PC-9 (cell line): ENCODE measurements at regions not wholly inside any gene's neighbourhood (a gene's known extent, or its start where the extent isn't known, plus 50 kb on each side); places are given as distances from the start of the nearest gene placed in this dataset.

Source experiments
- BruUV-seq: library from RNA; stranded (reverse); fragments of 400-500 nt; replicated peaks from 2 replicates; lab custom pipeline; 2021; lab: Mats Ljungman, UMichigan
- CTCF ChIA-PET: fragments of 300-600 bp; sonication (Branson Sonifier 250); formaldehyde crosslinking; loops from one replicate; lab custom pipeline; 2022; ENCODE audit warnings: antibody characterized with exemption; lab: Charles Lee
- POLR2A ChIA-PET: fragments of 300-600 bp; sonication (Branson Sonifier 250); formaldehyde crosslinking; loops from one replicate; lab custom pipeline; 2022; ENCODE audit warnings: antibody characterized with exemption; ENCODE audit not compliant: unreplicated experiment; lab: Charles Lee
- DNase-seq, 2 experiments: peaks; one replicate each; pipeline versions ENCODE4 v3.0.0 to v3.0.0-alpha.2; 2015 to 2022; ENCODE audit warnings: mixed read lengths in 1 of 2
- H2AFZ ChIP-seq: fragments of 200-600 bp; sonication (generic); 2 replicates; pipeline ENCODE4 v1.8.1; 2017; ENCODE audit warnings: antibody characterized with exemption
- H3F3A ChIP-seq: fragments of 200-600 bp; sonication (generic); 2 replicates; pipeline ENCODE4 v1.8.1; 2017; ENCODE audit warnings: antibody characterized with exemption, mild to moderate bottlenecking, low read depth; ENCODE audit not compliant: insufficient read depth
- H3K27ac ChIP-seq: fragments of 200-600 bp; sonication (generic); 2 replicates; pipeline ENCODE4 v1.6.1; 2016; ENCODE audit warnings: mixed run types
- H3K27me3 ChIP-seq: fragments of 200-600 bp; sonication (generic); 2 replicates; pipeline ENCODE4 v1.6.1; 2016; ENCODE audit warnings: low read depth, mixed run types; ENCODE audit not compliant: insufficient read depth
- H3K36me3 ChIP-seq: fragments of 200-600 bp; sonication (generic); 2 replicates; pipeline ENCODE4 v1.6.1; 2016; ENCODE audit warnings: low read depth, mixed run types
- H3K4me1 ChIP-seq: fragments of 200-600 bp; sonication (generic); replicated peaks from 2 replicates; pipeline ENCODE4 v1.6.1; 2016; ENCODE audit warnings: mixed run types; ENCODE audit not compliant: insufficient read depth
- H3K4me2 ChIP-seq: fragments of 200-600 bp; sonication (generic); 2 replicates; pipeline ENCODE4 v1.6.1; 2017; ENCODE audit warnings: mixed run types
- H3K4me3 ChIP-seq: fragments of 200-600 bp; sonication (generic); 2 replicates; pipeline ENCODE4 v1.6.1; 2016; ENCODE audit warnings: mixed run types
- H3K79me2 ChIP-seq: fragments of 200-600 bp; sonication (generic); 2 replicates; pipeline ENCODE4 v1.6.1; 2017; ENCODE audit warnings: low read depth, mixed run types
- H3K9me2 ChIP-seq: fragments of 200-600 bp; sonication (generic); 2 replicates; pipeline ENCODE4 v1.8.1; 2017; ENCODE audit warnings: mild to moderate bottlenecking; ENCODE audit not compliant: insufficient read depth
- H3K9me3 ChIP-seq: fragments of 200-600 bp; sonication (generic); 2 replicates; pipeline ENCODE4 v1.8.1; 2016; ENCODE audit warnings: low read depth; ENCODE audit not compliant: insufficient read depth
- H4K20me1 ChIP-seq: fragments of 200-600 bp; sonication (generic); 2 replicates; pipeline ENCODE4 v1.8.1; 2017; ENCODE audit not compliant: insufficient read depth
- CTCF ChIP-seq: fragments of 200-600 bp; sonication (generic); conservative IDR thresholded peaks from 2 replicates; pipeline ENCODE4 v1.6.1; 2017; ENCODE audit warnings: mixed run types, antibody characterized with exemption, mild to moderate bottlenecking, moderate library complexity
- EZH2 ChIP-seq: fragments of 200-600 bp; sonication (generic); IDR thresholded peaks from 2 replicates; pipeline ENCODE4 v1.8.0; 2017; ENCODE audit warnings: antibody characterized with exemption, low read depth
- intact Hi-C: fragments of 100-400 bp; cut with micrococcal nuclease; formaldehyde crosslinking; loops from one replicate; pipeline ENCODE4 v1.10.0; 2022; ENCODE audit not compliant: unreplicated experiment

DNA sequence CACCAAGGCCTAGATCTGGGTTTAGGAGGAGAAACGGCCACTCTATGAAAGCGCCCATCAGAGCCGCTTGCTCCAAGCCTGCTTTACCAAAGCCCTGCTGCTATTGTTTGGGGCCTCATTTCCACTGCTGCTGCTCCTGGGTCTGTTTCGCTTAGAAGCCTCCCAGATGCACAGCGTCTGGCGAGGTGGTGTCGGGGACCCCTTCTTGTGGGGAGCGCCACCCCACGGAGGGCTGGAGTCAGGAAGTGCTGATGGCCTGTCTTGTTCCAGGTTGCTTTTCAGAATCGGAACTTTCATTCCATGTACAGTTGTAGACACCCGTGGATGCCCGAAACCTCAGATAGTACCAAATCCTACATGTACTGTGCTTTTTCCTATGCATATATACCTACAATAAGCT, 204.9 kb upstream of the TWIST2 start:
- intact Hi-C loops, result no loop called here
- no peaks in the 10 kb centered on the region for H3K9me2 ChIP-seq
- peaks cover 22% of the 10 kb centered on the region for H3K27me3 ChIP-seq
- ChIA-PET CTCF (no interaction called here), POLR2A (no interaction called here)
- no peak overlapping the region for H3K4me2 ChIP-seq
- no peaks in the 10 kb centered on the region for H4K20me1 ChIP-seq
- no TSS peak for BruUV-seq
- no peaks in the 10 kb centered on the region for H3K9me3 ChIP-seq
- peaks cover 8% of the 10 kb centered on the region; the same call in 1 of the 2 replicates for H3F3A ChIP-seq
- H3K36me3 ChIP-seq, result no peaks in the 10 kb centered on the region
- no peak for DNase-seq
- H3K4me1 ChIP-seq, result peaks cover 30% of the 10 kb centered on the region
- no peak overlapping the region for H3K27ac ChIP-seq
- no peak overlapping the region for H2AFZ ChIP-seq
- no peak for TF ChIP-seq CTCF
- TF ChIP-seq EZH2, result no peak
- no peak overlapping the region for H3K4me3 ChIP-seq
- H3K79me2 ChIP-seq, result no peaks in the 10 kb centered on the region

DNA sequence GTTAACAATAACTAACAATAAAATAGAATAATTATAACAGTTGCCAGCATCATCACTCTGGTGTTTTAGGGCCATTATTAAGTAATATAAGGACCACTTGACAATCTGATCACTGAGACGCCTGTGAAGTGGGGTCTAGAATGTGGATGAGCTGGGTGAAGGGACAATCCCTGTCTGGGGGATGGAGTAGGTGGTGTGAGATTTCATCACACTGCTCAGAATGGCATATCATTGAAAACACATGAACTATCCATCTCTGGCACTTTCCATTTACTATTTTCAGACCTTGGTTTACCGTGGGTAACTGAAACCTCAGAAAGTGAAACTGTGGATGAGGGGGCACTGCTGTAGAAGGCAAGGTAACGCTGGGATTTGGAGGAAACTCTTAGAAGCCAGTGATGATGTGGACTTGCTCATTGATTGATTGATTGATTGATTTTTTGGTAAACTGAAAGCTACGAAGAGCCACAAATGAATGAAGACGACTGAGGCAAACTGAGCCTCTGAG, 204.4 kb upstream of the TWIST2 start:
- no peak for DNase-seq
- H2AFZ ChIP-seq, result no peak overlapping the region
- peaks cover 8% of the 10 kb centered on the region; the same call in 1 of the 2 replicates for H3F3A ChIP-seq
- H3K9me2 ChIP-seq, result no peaks in the 10 kb centered on the region
- BruUV-seq, result TSS peak; percentile 16
- H3K79me2 ChIP-seq, result no peaks in the 10 kb centered on the region
- intact Hi-C loops, result no loop called here
- no peak overlapping the region for H3K4me3 ChIP-seq
- peak overlapping the region; percentile 46 for H3K27ac ChIP-seq
- H3K9me3 ChIP-seq, result no peaks in the 10 kb centered on the region
- TF ChIP-seq CTCF, result no peak
- TF ChIP-seq EZH2, result no peak
- H3K4me1 ChIP-seq, result peaks cover 30% of the 10 kb centered on the region
- H4K20me1 ChIP-seq, result no peaks in the 10 kb centered on the region
- H3K4me2 ChIP-seq, result peak overlapping the region; percentile 32; the same call in 1 of the 2 replicates
- POLR2A ChIA-PET, result interaction anchor here (0.5 kb wide), 1 partner anchor 40 kb away, joined by 5 read pairs; no protein-coding TSS in a partner anchor
- no peaks in the 10 kb centered on the region for H3K36me3 ChIP-seq
- CTCF ChIA-PET, result interaction anchor here (0.6 kb wide), 1 partner anchor 329 kb away, joined by 3 read pairs; no protein-coding TSS in a partner anchor
- H3K27me3 ChIP-seq, result peaks cover 18% of the 10 kb centered on the region

DNA sequence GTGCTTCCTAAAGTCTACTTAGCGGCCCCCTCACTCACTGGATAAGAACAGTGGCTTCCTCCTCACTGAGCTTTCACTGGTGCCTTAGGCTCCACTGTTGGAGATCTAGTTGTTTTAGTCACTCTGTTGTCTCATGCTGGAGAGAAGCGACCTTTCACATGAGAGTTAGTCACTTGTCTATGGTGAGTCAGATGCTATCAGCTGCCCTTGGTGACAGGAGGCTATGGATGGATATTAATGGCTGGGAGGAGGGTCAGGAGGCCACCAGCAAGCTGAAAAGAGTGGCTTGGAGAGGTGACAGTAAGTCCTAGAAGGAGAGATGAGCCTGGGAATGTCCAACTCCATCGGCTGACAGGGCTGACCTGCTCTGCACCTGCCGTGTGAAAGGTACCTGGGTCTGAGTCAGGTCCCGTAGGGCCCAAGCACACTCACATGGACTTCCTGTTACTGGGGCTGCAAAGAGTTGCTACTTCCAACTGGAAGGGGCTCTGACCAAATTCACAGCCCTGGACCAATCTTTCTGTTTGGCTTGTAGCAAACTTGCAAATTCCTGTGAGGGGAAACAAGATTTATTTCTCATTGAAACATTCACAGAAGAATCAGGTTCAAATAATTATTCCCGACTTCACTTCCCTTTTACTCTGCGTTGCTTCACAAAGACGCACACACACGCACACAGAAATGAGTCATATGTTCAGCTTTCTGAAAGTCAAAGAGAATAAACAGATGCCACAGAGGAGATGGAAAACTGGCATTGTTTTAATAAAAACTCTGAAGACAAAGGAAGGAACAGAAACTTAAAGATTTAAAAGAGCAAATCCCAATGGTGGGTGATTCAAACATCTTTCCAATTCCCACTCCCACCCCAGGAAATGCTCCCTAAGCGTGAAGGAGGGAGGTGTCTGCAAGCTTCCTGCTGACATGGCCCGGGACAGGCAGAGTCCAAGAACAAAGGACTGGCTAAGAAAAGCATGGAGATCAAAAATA, 203.5 kb upstream of the TWIST2 start:
- no TSS peak for BruUV-seq
- ChIA-PET POLR2A (interaction anchor here (0.5 to 0.7 kb wide), 4 partner anchors 23 to 273 kb away, joined by 3 to 16 read pairs (median 4); no protein-coding TSS in a partner anchor), CTCF (interaction anchor here (0.8 to 1.8 kb wide), 2 partner anchors 131 to 140 kb away, joined by 4 read pairs; no protein-coding TSS in a partner anchor)
- Histone ChIP-seq H3F3A (peaks cover 8% of the 10 kb centered on the region; the same call in 1 of the 2 replicates), H3K4me3 (no peak overlapping the region), H4K20me1 (no peaks in the 10 kb centered on the region), H3K4me2 (peak overlapping the region; percentile 32), H3K4me1 (peaks cover 30% of the 10 kb centered on the region), H3K9me2 (no peaks in the 10 kb centered on the region), H3K27ac (peak overlapping the region; percentile 46), H3K36me3 (no peaks in the 10 kb centered on the region), H3K9me3 (no peaks in the 10 kb centered on the region), H3K27me3 (peaks cover 15% of the 10 kb centered on the region), H2AFZ (no peak overlapping the region), H3K79me2 (no peaks in the 10 kb centered on the region)
- TF ChIP-seq EZH2 (no peak), CTCF (no peak)
- intact Hi-C loops, result loop anchor here (2.0 kb wide), 1 partner anchor 40 kb away; no protein-coding TSS in a partner anchor
- peak; percentile 69 to 92 for DNase-seq
